ENCODE measurements at regions not wholly inside any gene's neighbourhood (a gene's known extent, or its start where the extent isn't known, plus 50 kb on each side); places are given as distances from the start of the nearest gene placed in this dataset.

GRCh38 chr6:23445157-23445710 lies 680.8 kb upstream of the NRSN1 start:
- Histone ChIP-seq H3K9ac (ENCODE audit: low read depth in 1 of 2, low read length in 2 of 2) (no peak overlapping the region), H3K27me3 (ENCODE audit: control insufficient read depth in 4 of 4, insufficient read depth in 4 of 4, low read length in 3 of 4) (no peaks in the 10 kb centered on the region), H3K27ac (ENCODE audit: low read depth in 1 of 2, low read length in 2 of 2) (no peak overlapping the region), H3K4me1 (ENCODE audit: control insufficient read depth in 4 of 4, insufficient read depth in 4 of 4, low read length in 3 of 4) (no peaks in the 10 kb centered on the region), H3K36me3 (ENCODE audit: control insufficient read depth in 4 of 4, insufficient read depth in 3 of 4, low read depth in 1 of 4, low read length in 3 of 4) (no peaks in the 10 kb centered on the region), H3K9me3 (ENCODE audit: control insufficient read depth in 4 of 4, low read length in 3 of 4) (no peaks in the 10 kb centered on the region), H3K4me3 (ENCODE audit: low read depth in 1 of 3, low read length in 3 of 3) (no peak overlapping the region)
- no peak for TF ChIP-seq JUND (IDR thresholded peaks at IDR 0.05)
- no peak for TF ChIP-seq YY1 (IDR thresholded peaks at IDR 0.05)
- TF ChIP-seq NR2F2 (IDR thresholded peaks at IDR 0.05), result peak; percentile 39
- no peak for TF ChIP-seq RAD21 (IDR thresholded peaks at IDR 0.05)
- DNase-seq (ENCODE audit: low spot score), result no peak
- WGBS, result 73% methylated on average over 5 of the region's 5 CpGs

- H3K9me3 ChIP-seq (ENCODE audit: control insufficient read depth in 4 of 4, low read length in 3 of 4), result no peaks in the 10 kb centered on the region
- 63% methylated on average over 4 of the region's 4 CpGs for WGBS
- H3K36me3 ChIP-seq (ENCODE audit: control insufficient read depth in 4 of 4, insufficient read depth in 3 of 4, low read depth in 1 of 4, low read length in 3 of 4), result no peaks in the 10 kb centered on the region
- no peak for TF ChIP-seq ATF3 (IDR thresholded peaks at IDR 0.05)
- peak; percentile 83 to 87 for TF ChIP-seq RAD21 (IDR thresholded peaks at IDR 0.05)
- TF ChIP-seq CTCF (IDR thresholded peaks at IDR 0.05; ENCODE audit: low read depth, low read length, missing input control), result peak; percentile 51
- H3K27ac ChIP-seq (ENCODE audit: low read depth in 1 of 2, low read length in 2 of 2), result no peak overlapping the region
- no peak overlapping the region for H3K9ac ChIP-seq (ENCODE audit: low read depth in 1 of 2, low read length in 2 of 2)
- H3K4me3 ChIP-seq (ENCODE audit: low read depth in 1 of 3, low read length in 3 of 3), result no peak overlapping the region
- H3K27me3 ChIP-seq (ENCODE audit: control insufficient read depth in 4 of 4, insufficient read depth in 4 of 4, low read length in 3 of 4), result no peaks in the 10 kb centered on the region
- no peaks in the 10 kb centered on the region for H3K4me1 ChIP-seq (ENCODE audit: control insufficient read depth in 4 of 4, insufficient read depth in 4 of 4, low read length in 3 of 4)
- DNase-seq (ENCODE audit: low spot score), result no peak
Measured at GRCh38 chr6:23446469-23446967, 679.5 kb upstream of the NRSN1 start.

GRCh38 chr6:23447731-23448130 lies 678.3 kb upstream of the NRSN1 start:
- Histone ChIP-seq H3K9me3 (ENCODE audit: control insufficient read depth in 4 of 4, low read length in 3 of 4) (no peaks in the 10 kb centered on the region), H3K4me1 (ENCODE audit: control insufficient read depth in 4 of 4, insufficient read depth in 4 of 4, low read length in 3 of 4) (no peaks in the 10 kb centered on the region)
- TF ChIP-seq GABPA (IDR thresholded peaks at IDR 0.05 in 1 of 2, conservative IDR thresholded peaks at IDR 0.05 in 1 of 2) (no peak), HNF4A (conservative IDR thresholded peaks at IDR 0.05) (no peak), RAD21 (IDR thresholded peaks at IDR 0.05) (no peak), MAX (IDR thresholded peaks at IDR 0.05) (no peak), TAF1 (conservative IDR thresholded peaks at IDR 0.05) (no peak)

GRCh38 chr6:23448281-23448680 lies 677.7 kb upstream of the NRSN1 start:
- no peak for DNase-seq (ENCODE audit: low spot score)
- no peak overlapping the region for H3K9ac ChIP-seq (ENCODE audit: low read depth in 1 of 2, low read length in 2 of 2)
- no peaks in the 10 kb centered on the region for H3K9me3 ChIP-seq (ENCODE audit: control insufficient read depth in 4 of 4, low read length in 3 of 4)
- H3K27me3 ChIP-seq (ENCODE audit: control insufficient read depth in 4 of 4, insufficient read depth in 4 of 4, low read length in 3 of 4), result no peaks in the 10 kb centered on the region
- no peak overlapping the region for H3K27ac ChIP-seq (ENCODE audit: low read depth in 1 of 2, low read length in 2 of 2)
- H3K4me3 ChIP-seq (ENCODE audit: low read depth in 1 of 3, low read length in 3 of 3), result no peak overlapping the region
- 98% methylated on average over 2 of the region's 2 CpGs for WGBS
- H3K4me1 ChIP-seq (ENCODE audit: control insufficient read depth in 4 of 4, insufficient read depth in 4 of 4, low read length in 3 of 4), result no peaks in the 10 kb centered on the region
- H3K36me3 ChIP-seq (ENCODE audit: control insufficient read depth in 4 of 4, insufficient read depth in 3 of 4, low read depth in 1 of 4, low read length in 3 of 4), result no peaks in the 10 kb centered on the region
- TF ChIP-seq RAD21 (IDR thresholded peaks at IDR 0.05) (no peak), FOXA1 (IDR thresholded peaks at IDR 0.05) (no peak), YY1 (IDR thresholded peaks at IDR 0.05) (no peak), NR2F2 (IDR thresholded peaks at IDR 0.05) (no peak), ZBTB33 (IDR thresholded peaks at IDR 0.05) (no peak), HNF4A (conservative IDR thresholded peaks at IDR 0.05) (no peak), MAX (IDR thresholded peaks at IDR 0.05) (no peak), HNF4G (IDR thresholded peaks at IDR 0.05) (no peak), GABPA (IDR thresholded peaks at IDR 0.05 in 1 of 2, conservative IDR thresholded peaks at IDR 0.05 in 1 of 2) (no peak), FOXA2 (IDR thresholded peaks at IDR 0.05) (no peak), ATF3 (IDR thresholded peaks at IDR 0.05) (no peak), SP1 (IDR thresholded peaks at IDR 0.05) (no peak)

More at GRCh38 chr6:23447731-23448130, 678.3 kb upstream of the NRSN1 start:
- Histone ChIP-seq H3K4me3 (ENCODE audit: low read depth in 1 of 3, low read length in 3 of 3) (no peak overlapping the region), H3K27ac (ENCODE audit: low read depth in 1 of 2, low read length in 2 of 2) (no peak overlapping the region), H3K9ac (ENCODE audit: low read depth in 1 of 2, low read length in 2 of 2) (no peak overlapping the region), H3K27me3 (ENCODE audit: control insufficient read depth in 4 of 4, insufficient read depth in 4 of 4, low read length in 3 of 4) (no peaks in the 10 kb centered on the region), H3K36me3 (ENCODE audit: control insufficient read depth in 4 of 4, insufficient read depth in 3 of 4, low read depth in 1 of 4, low read length in 3 of 4) (no peaks in the 10 kb centered on the region)
- no peak for DNase-seq (ENCODE audit: low spot score)
